Adrenal gland (tissue), 9 donors: ENCODE measurements at regions not wholly inside any gene's neighbourhood (a gene's known extent, or its start where the extent isn't known, plus 50 kb on each side); places are given as distances from the start of the nearest gene placed in this dataset.

Experiments used
- DNase-seq, 7 donors: peaks; one replicate each; pipeline ENCODE4 v3.0.0-alpha.2; 2019 to 2020
- H3K27ac ChIP-seq, 5 donors: fragments of 200-600 bp; sonication (generic) in 4 of 5; 1 replicate in 3 of 5; 2 replicates in 2 of 5; pipeline versions ENCODE4 v1.5.1 to v1.8.0; 2016 to 2020; ENCODE audit warnings: mild to moderate bottlenecking in 1 of 5
- H3K27me3 ChIP-seq: fragments of 200-600 bp; 2 replicates; pipeline ENCODE4 v1.8.0; 2021
- H3K36me3 ChIP-seq, 2 donors: fragments of 200-600 bp; replicated peaks in 1 of 2; 1 replicate in 1 of 2; 2 replicates in 1 of 2; pipeline versions ENCODE4 v1.5.1 to v1.8.0; 2018 to 2022
- H3K4me1 ChIP-seq, 2 donors: fragments of 200-600 bp; replicated peaks in 1 of 2; 1 replicate in 1 of 2; 2 replicates in 1 of 2; pipeline versions ENCODE4 v1.5.1 to v1.8.0; 2018 to 2021
- H3K4me3 ChIP-seq, 4 donors: fragments of 200-600 bp; sonication (generic) in 3 of 4; one replicate each; pipeline ENCODE4 v1.5.1; 2016 to 2018
- H3K9me3 ChIP-seq, 3 donors: fragments of 200-600 bp; sonication (generic) in 1 of 3; replicated peaks in 1 of 3; 1 replicate in 2 of 3; 2 replicates in 1 of 3; pipeline versions ENCODE4 v1.5.1 to v1.8.0; 2016 to 2021
- CTCF ChIP-seq, 6 experiments: fragments of 450-650 bp in 4 of 6; fragments of 200-600 bp in 2 of 6; sonication (generic) in 1 of 6; IDR thresholded peaks; 1 replicate in 5 of 6; 2 replicates in 1 of 6; pipeline versions ENCODE4 v1.5.1 to v1.8.0; 2016 to 2021; ENCODE audit warnings: antibody characterized with exemption in 6 of 6, mild to moderate bottlenecking in 2 of 6, moderate library complexity in 1 of 6
- POLR2A ChIP-seq, 2 donors: fragments of 450-650 bp; IDR thresholded peaks; one replicate each; pipeline ENCODE4 v1.6.1; 2017; ENCODE audit warnings: antibody characterized with exemption in 2 of 2, mild to moderate bottlenecking in 2 of 2, moderate library complexity in 1 of 2
- WGBS, 4 donors: extraction: QIAGEN DNeasy Blood & Tissue Kit in 2 of 4; methylation state at CpG; one replicate each; pipeline versions ENCODE4 v1.1.5 to v1.1.7; 2013 to 2017; 5-methylcytosine and 5-hydroxymethylcytosine counted together
- intact Hi-C, 2 donors: fragments of 100-400 bp; cut with DNase I; formaldehyde crosslinking; loops; one replicate each; pipeline versions ENCODE4 v1.14.1 to v1.15.0; 2022 to 2023
- donor health status: healthy with polysubstance abuse.
- donor health status: Bipolar disorder and iron deficiency.
- donor health status: DM: yes; HTN: yes; CAD: no.
- donor health status: DM: no; HTN: no; CAD: no.
- donor health status: DM: no; HTN: no; CAD: no.

- Histone ChIP-seq H3K27me3 (no peaks in the 10 kb centered on the region), H3K9me3 (no peaks in the 10 kb centered on the region), H3K27ac (no peak overlapping the region), H3K4me3 (no peak overlapping the region), H3K36me3 (no peaks in the 10 kb centered on the region), H3K4me1 (no peaks in the 10 kb centered on the region)
- no peak for DNase-seq
- intact Hi-C loops = no loop called here
- no peak for TF ChIP-seq POLR2A (IDR thresholded peaks at IDR 0.05)
- TF ChIP-seq CTCF (IDR thresholded peaks at IDR 0.05) = no peak
Measured at GRCh38 chr14:38528582-38528981, 272.7 kb upstream of the CLEC14A start.

DNA sequence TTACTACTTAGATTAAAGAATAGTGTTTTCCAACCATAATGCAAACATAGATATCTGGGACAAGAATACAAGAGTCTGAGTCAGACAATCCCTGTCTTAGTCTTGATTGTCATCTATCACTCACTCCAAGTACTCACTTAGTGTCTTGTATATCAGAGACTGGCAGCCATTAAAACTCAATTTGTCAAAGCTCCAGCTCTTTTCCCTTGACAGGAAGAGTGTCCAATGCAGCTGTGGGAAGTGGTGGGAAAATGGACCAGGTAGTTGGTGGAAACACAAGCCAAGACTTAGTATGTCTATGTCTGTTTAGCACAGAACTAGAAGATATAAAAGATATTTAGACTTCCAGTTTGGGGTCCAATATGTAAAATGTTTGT lies 271.6 kb upstream of the CLEC14A start:
- no peaks in the 10 kb centered on the region for H3K27me3 ChIP-seq
- H3K27ac ChIP-seq = no peak overlapping the region
- intact Hi-C loops = no loop called here
- H3K9me3 ChIP-seq = no peaks in the 10 kb centered on the region
- H3K36me3 ChIP-seq = no peaks in the 10 kb centered on the region
- H3K4me3 ChIP-seq = no peak overlapping the region
- no peak for DNase-seq
- H3K4me1 ChIP-seq = no peaks in the 10 kb centered on the region
- no peak for TF ChIP-seq POLR2A (IDR thresholded peaks at IDR 0.05)
- TF ChIP-seq CTCF (IDR thresholded peaks at IDR 0.05) = no peak

GRCh38 chr14:38526826-38527501 lies 271.1 kb upstream of the CLEC14A start:
- Histone ChIP-seq H3K4me1 (no peaks in the 10 kb centered on the region), H3K27me3 (no peaks in the 10 kb centered on the region), H3K36me3 (no peaks in the 10 kb centered on the region), H3K9me3 (no peaks in the 10 kb centered on the region), H3K27ac (no peak overlapping the region), H3K4me3 (no peak overlapping the region)
- WGBS, 4 donors = 44 to 76% (median 72%) methylated on average over 1 of the region's 1 CpG
- intact Hi-C loops = no loop called here
- no peak for DNase-seq
- TF ChIP-seq CTCF (IDR thresholded peaks at IDR 0.05) (no peak), POLR2A (IDR thresholded peaks at IDR 0.05) (no peak)

DNA sequence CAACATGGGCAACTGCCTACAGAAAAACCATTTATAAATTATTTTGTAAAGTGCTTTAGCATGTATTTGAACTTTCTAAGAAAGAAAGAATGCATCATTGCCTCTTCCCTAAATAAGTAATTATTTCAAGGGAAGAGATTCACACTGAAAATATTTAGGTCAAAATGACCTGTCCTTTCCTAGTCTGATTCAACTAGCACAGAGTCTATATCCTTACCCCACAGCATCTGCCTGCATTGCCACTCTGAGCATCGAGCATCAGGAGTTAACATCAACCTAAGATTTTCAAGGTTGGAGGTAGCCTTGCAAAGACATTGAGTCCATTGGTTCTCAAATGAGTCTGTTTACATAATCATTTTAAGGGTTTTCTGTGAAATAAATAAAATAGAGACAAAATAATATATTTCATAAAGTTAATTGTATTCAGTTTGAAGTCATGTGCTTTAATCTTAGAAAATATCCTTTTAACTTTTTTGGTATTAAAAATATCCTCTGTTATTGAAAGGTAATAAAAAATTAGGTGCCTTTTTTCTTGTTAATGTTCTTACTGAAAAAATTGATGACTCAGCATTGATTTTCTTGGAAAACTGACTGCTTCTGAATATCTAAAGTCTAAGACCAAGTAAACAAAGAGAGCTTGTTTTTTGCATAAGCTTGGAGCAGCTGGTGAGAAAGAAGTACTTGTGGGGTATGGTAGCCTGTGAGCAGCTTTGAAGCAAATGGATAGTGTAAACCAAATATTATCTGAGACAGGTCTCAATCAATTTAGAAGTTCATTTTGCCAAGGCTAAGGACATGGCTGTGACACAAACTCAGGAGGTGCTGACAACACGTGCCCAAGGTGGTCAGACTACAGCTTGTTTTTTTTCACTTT lies 269.0 kb upstream of the CLEC14A start:
- Histone ChIP-seq H3K36me3 (no peaks in the 10 kb centered on the region), H3K9me3 (no peaks in the 10 kb centered on the region), H3K27me3 (no peaks in the 10 kb centered on the region), H3K27ac (no peak overlapping the region), H3K4me3 (no peak overlapping the region), H3K4me1 (no peaks in the 10 kb centered on the region)
- DNase-seq = no peak
- TF ChIP-seq POLR2A (IDR thresholded peaks at IDR 0.05) (no peak), CTCF (IDR thresholded peaks at IDR 0.05) (no peak)
- intact Hi-C loops = no loop called here
- WGBS, 4 donors = 67 to 81% (median 73%) methylated on average over 2 of the region's 2 CpGs
